Keratinocyte (primary cell): ENCODE measurements at regions not wholly inside any gene's neighbourhood (a gene's known extent, or its start where the extent isn't known, plus 50 kb on each side); places are given as distances from the start of the nearest gene placed in this dataset.

Source experiments
- DNase-seq: peaks from one replicate; pipeline ENCODE4 v3.0.0-alpha.2; 2011; ENCODE audit warnings: low read depth, missing footprints, low spot score
- FAIRE-seq: peaks from 2 replicates; lab custom pipeline; 2011; peaks lifted over from hg19 to GRCh38; lab: Jason Lieb, UNC
- H2AFZ ChIP-seq: 2 replicates; pipeline ENCODE4 v1.6.0; 2012; ENCODE audit warnings: low read length, control low read depth, inconsistent platforms; ENCODE audit not compliant: control insufficient read depth
- H3K27ac ChIP-seq: 2 replicates; pipeline ENCODE4 v1.5.1; 2011; ENCODE audit warnings: low read length; ENCODE audit not compliant: control insufficient read depth, insufficient read depth
- H3K27me3 ChIP-seq: 3 replicates; pipeline ENCODE4 v1.6.0; 2011; ENCODE audit warnings: low read length; ENCODE audit not compliant: control insufficient read depth, insufficient read depth; ENCODE audit errors: extremely low read depth
- H3K36me3 ChIP-seq, 2 experiments: 2 replicates in 1 of 2; 3 replicates in 1 of 2; pipeline ENCODE4 v1.5.1; 2011; ENCODE audit warnings: low read length in 2 of 2, mild to moderate bottlenecking in 1 of 2; ENCODE audit not compliant: control insufficient read depth in 2 of 2, insufficient read depth in 2 of 2; ENCODE audit errors: extremely low read depth in 1 of 2
- H3K4me1 ChIP-seq: 3 replicates; pipeline ENCODE4 v1.5.1; 2011; ENCODE audit warnings: low read length; ENCODE audit not compliant: control insufficient read depth, insufficient read depth; ENCODE audit errors: extremely low read depth
- H3K4me2 ChIP-seq: 3 replicates; pipeline ENCODE4 v1.6.0; 2011; ENCODE audit warnings: low read depth, low read length; ENCODE audit not compliant: control insufficient read depth, insufficient read depth; ENCODE audit errors: extremely low read depth
- H3K4me3 ChIP-seq, 3 experiments: fragments of 200-600 bp in 1 of 3; sonication (generic) in 1 of 3; 2 replicates in 2 of 3; 3 replicates in 1 of 3; pipeline ENCODE4 v1.5.1; 2011 to 2016; ENCODE audit warnings: low read length in 3 of 3, mild to moderate bottlenecking in 3 of 3, control low read depth in 2 of 3, inconsistent platforms in 1 of 3, low read depth in 1 of 3, mixed read lengths in 1 of 3, mixed run types in 1 of 3, moderate library complexity in 1 of 3; ENCODE audit not compliant: control insufficient read depth in 2 of 3, insufficient read depth in 2 of 3; ENCODE audit errors: extremely low read depth in 1 of 3
- H3K79me2 ChIP-seq: 2 replicates; pipeline ENCODE4 v1.6.0; 2012; ENCODE audit warnings: low read length; ENCODE audit not compliant: control insufficient read depth, insufficient read depth
- H3K9ac ChIP-seq: 3 replicates; pipeline ENCODE4 v1.6.0; 2011; ENCODE audit warnings: low read length; ENCODE audit not compliant: control insufficient read depth, insufficient read depth; ENCODE audit errors: extremely low read depth
- H3K9me1 ChIP-seq: 3 replicates; pipeline ENCODE4 v1.6.0; 2011; ENCODE audit warnings: low read length; ENCODE audit not compliant: control insufficient read depth, insufficient read depth; ENCODE audit errors: extremely low read depth
- H3K9me3 ChIP-seq: 2 replicates; pipeline ENCODE4 v1.5.1; 2012; ENCODE audit warnings: low read depth, low read length; ENCODE audit not compliant: control insufficient read depth
- H4K20me1 ChIP-seq: 3 replicates; pipeline ENCODE4 v1.6.0; 2011; ENCODE audit warnings: low read length; ENCODE audit not compliant: control insufficient read depth, insufficient read depth; ENCODE audit errors: extremely low read depth
- CTCF ChIP-seq, 3 experiments: IDR thresholded peaks in 1 of 3; conservative IDR thresholded peaks in 1 of 3; optimal IDR thresholded peaks in 1 of 3; 2 replicates in 2 of 3; 3 replicates in 1 of 3; pipeline versions ENCODE3 to v1.5.1; 2011; ENCODE audit warnings: low read length in 3 of 3, mild to moderate bottlenecking in 3 of 3, moderate library complexity in 2 of 3, control low read depth in 1 of 3, inconsistent platforms in 1 of 3; ENCODE audit not compliant: insufficient read depth in 2 of 3; ENCODE audit errors: extremely low read depth in 1 of 3
- EZH2 ChIP-seq: IDR thresholded peaks from one replicate; pipeline ENCODE4 v1.6.1; 2012; ENCODE audit warnings: inconsistent platforms, mild to moderate bottlenecking, low read length, moderate library complexity
- dilution Hi-C: fragments of 300-500 bp; cut with MboI; formaldehyde crosslinking; loops from one replicate; pipeline ENCODE4 v1.7.0; 2020; ENCODE audit warnings: low sequenced_read_pairs; ENCODE audit not compliant: extremely low pct_ligation_motif_present

- H3K4me2 ChIP-seq = no peak overlapping the region
- dilution Hi-C loops = loop anchor here (25.0 kb wide), 1 partner anchor 297 kb away; no protein-coding TSS in a partner anchor
- H3K36me3 ChIP-seq = no peaks in the 10 kb centered on the region
- no peak overlapping the region for H2AFZ ChIP-seq
- no peaks in the 10 kb centered on the region for H3K27me3 ChIP-seq
- no peak overlapping the region for H3K27ac ChIP-seq
- H3K9me1 ChIP-seq = no peaks in the 10 kb centered on the region
- DNase-seq = no peak
- peaks cover 6% of the 10 kb centered on the region for H3K4me1 ChIP-seq
- no peak overlapping the region for H3K9ac ChIP-seq
- no peaks in the 10 kb centered on the region for H4K20me1 ChIP-seq
- H3K79me2 ChIP-seq = no peaks in the 10 kb centered on the region
- H3K4me3 ChIP-seq = no peak overlapping the region
- H3K9me3 ChIP-seq = no peaks in the 10 kb centered on the region
- TF ChIP-seq CTCF (optimal IDR thresholded peaks at IDR 0.05 in 1 of 3, IDR thresholded peaks at IDR 0.05 in 1 of 3, conservative IDR thresholded peaks at IDR 0.05 in 1 of 3; ENCODE audit: extremely low read depth in 1 of 3, insufficient read depth in 2 of 3, low read length in 3 of 3) (no peak), EZH2 (no peak)
- no peak for FAIRE-seq
These were observed 194.1 kb upstream of the ZPLD1 start for GRCh38 chr3:102240720-102241119.

GRCh38 chr3:102248981-102249705 lies 185.7 kb upstream of the ZPLD1 start:
- H3K9me1 ChIP-seq = no peaks in the 10 kb centered on the region
- H3K4me1 ChIP-seq = no peaks in the 10 kb centered on the region
- H3K9me3 ChIP-seq = no peaks in the 10 kb centered on the region
- H3K36me3 ChIP-seq = no peaks in the 10 kb centered on the region
- no peak overlapping the region for H3K4me2 ChIP-seq
- H3K9ac ChIP-seq = no peak overlapping the region
- DNase-seq (no peak), FAIRE-seq (no peak)
- no peaks in the 10 kb centered on the region for H4K20me1 ChIP-seq
- H2AFZ ChIP-seq = no peak overlapping the region
- H3K79me2 ChIP-seq = no peaks in the 10 kb centered on the region
- TF ChIP-seq CTCF (optimal IDR thresholded peaks at IDR 0.05 in 1 of 3, IDR thresholded peaks at IDR 0.05 in 1 of 3, conservative IDR thresholded peaks at IDR 0.05 in 1 of 3; ENCODE audit: extremely low read depth in 1 of 3, insufficient read depth in 2 of 3, low read length in 3 of 3) = no peak
- no peak for TF ChIP-seq EZH2
- H3K27me3 ChIP-seq = no peaks in the 10 kb centered on the region
- dilution Hi-C loops = loop anchor here (25.0 kb wide), 1 partner anchor 288 kb away; no protein-coding TSS in a partner anchor
- H3K27ac ChIP-seq = no peak overlapping the region
- no peak overlapping the region for H3K4me3 ChIP-seq
